ENCODE measurements at regions not wholly inside any gene's neighbourhood (a gene's known extent, or its start where the extent isn't known, plus 50 kb on each side); places are given as distances from the start of the nearest gene placed in this dataset.

- TF ChIP-seq CTCF (IDR thresholded peaks at IDR 0.05) (no peak), POLR2A (IDR thresholded peaks at IDR 0.05) (no peak)
Observed at GRCh38 chr2:41697389-41697788, 350.4 kb upstream of the PKDCC start.
